ENCODE measurements at regions not wholly inside any gene's neighbourhood (a gene's known extent, or its start where the extent isn't known, plus 50 kb on each side); places are given as distances from the start of the nearest gene placed in this dataset.

DNA sequence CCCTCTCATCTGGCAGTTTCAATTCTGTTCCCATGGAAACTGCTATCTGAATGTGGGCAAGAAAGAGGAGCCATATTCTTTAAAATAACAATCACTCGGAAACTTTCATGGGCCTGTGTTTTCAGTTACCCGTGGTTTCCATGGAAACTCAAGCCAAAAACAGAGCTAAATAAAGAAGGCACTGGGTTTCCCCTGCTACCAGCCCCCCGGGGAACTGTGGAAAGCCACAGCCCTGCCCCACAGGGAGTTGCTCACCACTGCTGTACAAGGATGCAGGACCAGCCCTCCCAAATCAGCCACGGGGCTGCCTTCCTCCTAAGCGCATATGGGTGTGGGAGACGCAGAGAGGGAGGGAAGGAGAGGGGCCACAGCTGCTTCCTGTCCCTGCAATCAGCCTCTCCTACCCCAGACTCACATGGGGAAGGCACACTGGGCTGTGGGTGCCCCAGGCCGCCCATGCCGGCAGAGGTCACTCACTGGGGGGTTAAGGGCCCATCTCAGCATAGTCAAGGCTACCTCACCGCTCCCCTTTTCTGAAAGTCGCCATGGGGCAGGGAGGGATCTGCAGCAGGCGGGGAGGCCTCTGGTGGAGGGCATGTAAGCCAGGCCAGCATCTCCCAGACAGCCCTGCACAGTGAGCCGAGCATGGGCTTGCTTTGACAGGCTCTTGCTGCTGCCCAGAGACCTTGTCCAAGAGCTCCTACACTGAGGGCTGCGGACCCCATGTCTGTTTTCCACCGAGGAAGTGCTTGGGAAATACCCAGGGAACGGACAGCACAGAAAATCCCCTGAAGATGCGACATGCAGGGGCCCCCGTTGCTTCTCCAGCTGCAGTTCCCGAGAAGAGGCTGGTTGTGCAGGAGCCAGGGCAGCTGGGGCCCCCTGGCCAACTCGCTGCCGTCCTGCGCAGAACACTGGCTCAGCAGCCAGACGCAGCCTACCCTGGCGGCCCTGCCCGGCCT, 157.3 kb upstream of the PPP2R2D start:
- DNase-seq = no peak

DNA sequence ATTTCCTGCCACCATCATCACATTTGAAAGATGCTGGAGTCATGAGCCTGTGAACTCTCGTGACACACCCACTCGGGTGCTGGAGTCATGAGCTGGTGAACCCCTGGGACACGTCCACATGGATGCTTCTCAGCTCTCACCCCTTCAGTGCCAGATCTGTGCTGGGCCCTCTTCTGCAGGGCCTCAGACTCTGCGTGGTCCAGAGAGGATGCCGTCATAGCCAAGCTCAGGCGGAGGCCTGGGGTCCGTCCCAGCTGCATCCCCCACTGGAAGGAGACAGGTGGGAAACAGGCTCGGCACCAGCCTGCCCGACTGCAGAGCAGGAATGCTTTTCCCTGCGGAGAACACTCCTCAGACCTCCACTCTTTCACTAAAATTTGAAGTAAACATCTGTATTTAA, 156.5 kb upstream of the PPP2R2D start:
- no peak for DNase-seq

DNA sequence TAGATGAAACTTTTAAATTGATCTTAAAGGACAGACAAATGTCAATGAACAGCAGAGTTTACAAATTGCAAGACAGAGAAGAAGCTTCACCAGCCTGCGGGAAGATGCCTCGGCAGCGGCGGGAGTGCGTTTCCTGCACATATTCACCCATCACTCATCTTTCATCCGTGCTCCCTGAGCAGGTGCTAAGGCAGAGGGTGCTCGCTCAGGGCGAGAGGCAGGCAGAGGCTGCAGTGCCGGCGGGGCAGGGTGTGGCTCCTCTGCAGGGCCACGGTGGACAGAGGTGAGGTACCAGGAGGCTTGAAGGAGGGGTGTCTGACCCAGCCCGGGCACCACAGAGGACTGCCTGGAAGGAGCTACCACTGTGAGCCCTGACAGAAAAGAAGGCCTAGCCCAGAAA, 155.2 kb upstream of the PPP2R2D start:
- DNase-seq = no peak

DNA sequence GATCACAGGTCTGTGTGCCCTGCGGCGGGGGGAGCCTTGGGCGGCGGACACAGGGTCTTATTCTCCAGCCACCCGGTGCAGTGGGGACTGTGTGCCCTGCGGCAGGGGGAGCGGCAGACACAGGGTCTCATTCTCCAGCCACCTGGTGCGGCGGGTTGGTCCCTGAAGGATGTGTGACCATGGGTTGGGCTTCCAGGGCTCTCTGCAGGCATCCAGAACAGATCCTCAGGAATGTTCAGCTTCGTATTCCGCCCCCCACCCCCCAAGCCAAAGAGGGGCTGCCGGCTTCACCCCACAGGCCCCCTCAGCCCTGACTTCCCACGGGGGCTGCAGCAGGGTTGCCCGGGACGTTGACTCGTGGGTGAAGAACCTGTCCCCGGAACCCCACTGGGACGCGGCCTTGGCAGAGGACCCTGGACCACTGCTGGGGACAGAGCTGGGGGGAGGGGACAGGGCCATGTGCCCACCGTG, 154.5 kb upstream of the PPP2R2D start:
- DNase-seq = no peak

DNA sequence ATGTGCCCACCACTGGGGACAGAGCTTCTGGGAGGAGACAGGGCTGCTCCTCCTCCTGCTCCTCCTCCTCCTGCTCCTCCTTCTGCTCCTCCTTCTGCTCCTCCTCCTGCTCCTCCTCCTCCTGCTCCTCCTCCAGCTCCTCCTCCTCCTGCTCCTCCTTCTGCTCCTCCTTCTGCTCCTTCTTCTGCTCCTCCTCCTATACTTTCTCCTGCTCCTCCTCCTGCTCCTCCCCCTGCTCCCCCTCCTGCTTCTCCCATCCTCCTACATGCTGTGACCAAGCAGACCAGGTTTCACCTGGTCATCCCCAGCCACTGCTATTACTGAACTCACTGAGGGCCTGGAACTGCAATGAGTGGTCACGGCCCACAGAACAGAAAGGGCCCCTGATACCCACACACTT, 154.0 kb upstream of the PPP2R2D start:
- no peak for DNase-seq

DNA sequence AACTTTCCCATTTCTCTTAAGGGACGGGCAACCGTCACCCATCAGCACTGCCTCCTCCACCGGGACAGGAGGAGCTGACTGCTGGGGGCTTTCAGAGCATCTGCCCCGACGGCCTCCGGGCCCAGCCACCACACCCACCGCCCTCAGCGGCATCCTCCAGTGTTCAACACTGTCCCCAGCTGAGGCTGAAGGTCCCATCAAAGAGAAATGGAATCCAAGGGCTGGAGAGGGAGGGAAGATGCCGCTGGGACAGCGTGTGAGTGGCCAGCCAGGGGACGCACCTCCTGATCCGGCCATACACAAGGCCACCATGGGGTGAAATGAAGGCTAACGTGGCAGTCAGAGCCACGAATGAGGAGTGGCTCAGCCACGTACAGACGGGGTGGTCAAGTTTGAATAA, 153.6 kb upstream of the PPP2R2D start:
- DNase-seq = no peak

DNA sequence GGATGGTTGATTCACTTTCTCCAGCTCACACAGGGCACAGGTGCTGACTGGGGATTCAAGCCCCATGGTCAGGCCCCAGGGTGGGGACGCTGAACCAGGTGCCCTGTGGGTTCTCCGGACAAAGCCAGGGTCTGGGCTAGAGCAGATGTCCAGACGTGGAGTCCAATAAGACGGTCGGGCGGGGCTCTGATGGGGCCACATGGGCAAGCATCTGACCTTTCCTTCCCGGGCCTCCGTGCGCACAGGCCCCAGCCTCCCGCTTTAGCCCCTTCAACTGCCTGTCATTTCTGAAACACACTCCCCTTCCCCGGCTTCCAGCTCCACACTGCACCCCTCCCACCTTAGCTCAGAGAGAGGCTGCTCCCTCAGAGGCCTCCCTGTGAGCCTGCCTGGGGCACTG, 153.0 kb upstream of the PPP2R2D start:
- DNase-seq = no peak

DNA sequence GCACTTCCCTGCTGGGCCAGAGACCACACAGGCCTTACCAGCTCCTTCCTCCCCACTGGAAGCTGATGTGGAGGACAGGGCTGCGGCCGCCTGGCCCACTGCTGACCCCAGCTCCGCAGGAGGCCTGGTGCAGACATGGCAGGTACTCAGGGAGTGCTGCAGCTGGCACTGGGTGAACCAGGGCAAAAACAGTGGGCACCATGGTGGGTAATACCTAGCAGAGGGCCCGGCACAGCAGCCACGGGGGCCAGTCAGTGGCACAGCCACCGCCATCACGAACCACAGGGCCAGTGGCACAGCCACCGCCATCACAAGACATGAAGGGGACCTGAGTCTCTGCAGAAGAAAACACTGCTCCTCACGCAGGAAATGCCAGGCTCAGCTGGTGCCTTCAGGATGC, 152.6 kb upstream of the PPP2R2D start:
- DNase-seq = no peak

DNA sequence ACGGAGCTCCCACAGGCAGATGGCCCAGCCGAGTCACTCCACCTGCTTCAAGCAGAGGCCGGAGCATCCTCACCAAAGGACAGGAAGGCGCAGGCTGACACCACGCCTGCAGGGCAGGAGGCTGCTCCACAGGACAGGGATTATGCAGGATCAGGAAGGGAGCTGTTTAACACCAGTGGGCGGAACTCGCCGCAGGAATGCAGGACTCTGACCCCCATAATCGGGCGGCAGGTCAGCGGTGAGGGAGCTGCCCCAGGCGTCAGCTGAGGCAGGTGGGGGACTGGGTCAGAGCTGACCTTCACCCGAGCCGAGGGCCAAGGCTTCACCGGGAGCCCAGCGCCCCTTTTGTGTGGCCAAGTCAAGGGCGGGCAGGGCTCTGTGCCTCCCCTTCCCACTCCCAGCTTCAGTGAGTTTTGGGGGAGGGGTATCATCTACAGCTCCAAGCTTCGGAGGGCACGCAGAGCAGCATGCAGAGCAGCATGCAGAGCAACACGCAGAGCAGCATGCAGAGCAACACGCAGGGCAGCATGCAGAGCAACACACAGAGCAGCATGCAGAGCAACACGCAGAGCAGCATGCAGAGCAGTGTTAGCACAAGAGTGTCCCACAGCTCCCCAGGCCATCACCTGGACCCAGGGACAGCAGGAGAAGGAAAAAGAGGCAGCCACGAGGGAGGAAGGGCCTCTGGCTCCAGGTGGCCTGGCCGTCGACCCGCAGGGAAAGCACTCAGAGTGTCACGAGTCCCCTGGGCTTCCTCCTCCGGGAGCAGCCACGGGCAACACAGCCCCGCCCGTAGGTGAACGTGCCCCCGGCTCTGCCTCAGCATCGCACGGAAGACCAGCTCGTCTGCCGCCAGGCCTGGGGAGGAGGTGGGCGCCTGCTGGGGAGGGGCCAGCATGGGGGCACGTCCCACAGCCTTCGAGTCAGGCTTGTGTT, 151.7 kb upstream of the PPP2R2D start:
- DNase-seq = no peak

DNA sequence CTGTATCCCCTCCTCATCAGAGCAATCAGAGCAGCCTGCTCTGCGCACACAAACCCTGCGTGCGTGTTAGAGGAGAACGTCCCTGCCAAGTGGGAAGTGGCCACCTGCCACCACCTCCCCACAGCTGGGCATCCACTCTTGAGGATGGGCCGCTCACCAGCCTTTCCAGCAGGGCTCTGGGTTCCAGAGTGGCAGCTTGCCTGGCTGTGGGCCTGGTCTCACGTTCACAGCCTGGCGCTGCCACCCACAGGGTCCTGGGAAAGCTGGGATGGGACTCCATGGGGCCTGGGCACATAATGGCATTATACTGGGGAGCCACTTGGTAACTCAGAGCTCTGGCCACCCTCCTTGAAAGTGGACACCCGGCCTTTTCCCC, 151.1 kb upstream of the PPP2R2D start:
- no peak for DNase-seq

DNA sequence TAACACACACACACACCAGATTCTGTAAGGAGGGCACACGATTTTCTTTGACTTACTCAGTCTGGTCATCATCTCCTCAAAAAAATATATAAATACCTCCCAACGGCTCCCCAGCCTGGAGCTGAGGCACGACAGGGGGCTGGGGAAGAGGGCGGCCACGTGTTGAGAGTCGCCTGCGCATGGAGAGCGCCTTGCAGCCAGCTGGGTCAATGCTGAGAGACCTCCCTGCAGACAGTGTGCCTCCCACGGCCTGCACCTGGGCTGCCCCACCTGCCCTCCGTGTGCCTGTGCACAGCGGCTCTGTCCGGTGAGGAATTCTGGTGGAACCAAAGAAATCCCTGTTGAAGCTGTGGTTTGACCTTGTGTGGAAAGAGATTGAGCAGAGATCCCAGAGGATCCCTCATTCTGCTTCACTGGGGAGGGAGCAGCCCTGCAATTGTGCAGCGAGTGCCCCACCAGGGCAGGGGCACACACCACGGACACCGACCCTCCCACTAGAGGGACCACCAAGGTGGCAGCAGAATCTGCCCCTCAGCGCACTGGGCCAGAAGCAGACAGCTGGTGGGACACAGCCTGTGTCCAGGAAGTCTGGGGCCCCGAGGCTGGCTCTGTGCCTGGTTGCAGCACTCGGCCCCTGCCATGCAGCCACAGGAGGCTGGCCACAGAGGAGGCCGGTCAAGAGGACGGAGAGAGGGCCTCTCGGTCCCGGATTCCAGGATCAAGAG, 150.5 kb upstream of the PPP2R2D start:
- no peak for DNase-seq

DNA sequence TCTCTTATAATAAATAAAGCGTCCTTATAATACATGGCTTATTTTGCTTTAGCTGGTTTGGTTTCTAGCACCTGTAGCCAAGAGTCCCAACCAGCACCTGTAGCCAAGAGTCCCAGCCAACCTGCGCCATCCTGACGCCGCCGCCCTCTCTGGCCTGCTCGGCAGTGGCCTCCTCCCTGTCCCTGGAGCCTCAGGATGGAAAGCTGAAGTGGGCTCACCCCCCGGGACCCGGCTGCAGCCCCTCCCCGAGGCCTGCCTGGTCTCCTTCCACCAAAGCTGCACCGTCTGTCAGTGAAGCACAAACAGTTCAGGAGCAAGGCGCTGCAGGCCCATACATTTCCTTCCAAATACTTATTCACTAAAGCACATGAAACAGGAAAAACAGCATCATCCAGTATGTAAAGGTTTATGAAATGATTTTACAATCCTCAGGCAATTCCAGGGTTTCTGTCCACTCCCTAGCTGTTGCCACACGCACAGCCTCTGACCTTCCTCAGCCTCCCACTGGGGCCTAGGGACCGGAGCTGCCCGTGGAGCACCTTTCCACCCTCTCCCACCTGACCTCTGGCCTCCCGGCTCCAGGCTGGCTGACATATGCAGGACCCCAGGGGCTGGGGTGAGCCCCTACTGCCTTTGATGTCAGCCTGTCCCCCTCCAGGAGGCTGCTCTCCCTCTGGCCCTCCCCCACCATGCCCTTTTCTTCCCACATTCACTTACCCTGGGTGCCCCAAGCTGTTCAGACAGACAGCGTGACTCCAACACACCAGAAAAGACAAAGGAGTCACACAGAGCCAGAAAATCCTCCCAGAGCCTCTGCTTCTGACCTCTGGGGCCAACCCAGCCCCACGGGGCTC, 149.6 kb upstream of the PPP2R2D start:
- no peak for DNase-seq

DNA sequence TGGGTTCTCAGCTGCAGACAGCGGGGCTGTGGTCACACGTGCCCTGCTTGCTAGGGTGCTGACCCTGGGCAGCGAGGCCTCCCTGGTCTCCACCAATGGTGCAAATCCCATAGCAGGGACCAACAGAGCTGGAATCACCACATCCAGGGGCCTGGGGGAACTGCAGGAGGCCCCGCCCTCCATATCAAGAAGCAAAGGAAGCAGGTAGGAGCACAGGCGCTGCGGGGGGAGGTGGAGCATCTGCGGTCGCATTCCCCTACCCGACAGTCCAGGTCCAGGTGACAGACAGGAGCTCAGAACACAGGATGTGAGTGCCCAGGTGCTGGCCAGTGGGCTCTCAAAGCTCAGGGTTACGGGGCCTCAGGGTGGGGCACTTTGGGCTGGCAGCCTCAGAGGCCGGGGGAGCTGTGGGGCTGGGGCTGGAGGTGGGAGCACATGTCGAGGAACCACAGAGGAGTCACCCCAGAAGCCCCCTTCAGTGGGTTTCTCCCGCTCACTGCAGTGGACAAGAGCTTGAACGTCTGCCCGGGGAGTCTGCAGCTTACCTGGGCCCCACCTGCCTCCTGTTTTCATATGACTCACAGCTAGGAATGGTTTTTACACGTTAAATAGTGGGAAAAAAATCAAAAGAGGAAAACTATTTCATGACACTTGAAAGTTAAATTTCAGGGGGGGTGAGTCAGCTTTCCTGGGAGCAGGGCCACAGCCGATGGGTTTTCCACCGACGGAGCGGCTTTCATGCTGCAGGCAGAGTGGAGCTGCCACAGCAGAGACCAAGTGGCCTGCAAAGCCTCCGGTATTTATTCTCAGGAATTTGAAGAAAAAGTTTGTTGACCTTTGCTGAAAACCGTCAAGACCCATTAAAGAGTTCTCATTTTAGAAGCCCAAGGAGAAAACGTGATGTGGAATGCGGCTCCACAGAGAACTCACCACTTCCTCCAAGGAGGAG, 148.7 kb upstream of the PPP2R2D start:
- DNase-seq = no peak

DNA sequence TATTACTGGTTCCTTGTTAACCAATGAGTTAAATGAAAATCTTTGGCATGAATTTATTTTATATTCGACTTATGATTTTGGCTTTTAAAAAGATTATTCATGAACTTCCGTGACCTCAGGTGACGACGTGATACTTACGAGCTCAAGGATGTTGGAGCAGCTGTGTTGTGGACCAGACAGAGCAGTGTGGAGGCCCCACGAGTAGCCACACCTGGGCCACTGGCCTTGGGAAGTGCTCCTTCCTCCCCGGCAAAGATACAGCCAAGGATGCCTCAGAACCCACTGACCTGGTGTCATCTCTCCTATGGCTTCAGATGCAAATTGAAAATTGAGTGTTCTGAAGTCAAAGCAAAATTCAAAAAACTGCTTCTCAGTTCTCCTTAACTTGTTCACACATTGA, 147.5 kb upstream of the PPP2R2D start:
- DNase-seq = no peak

DNA sequence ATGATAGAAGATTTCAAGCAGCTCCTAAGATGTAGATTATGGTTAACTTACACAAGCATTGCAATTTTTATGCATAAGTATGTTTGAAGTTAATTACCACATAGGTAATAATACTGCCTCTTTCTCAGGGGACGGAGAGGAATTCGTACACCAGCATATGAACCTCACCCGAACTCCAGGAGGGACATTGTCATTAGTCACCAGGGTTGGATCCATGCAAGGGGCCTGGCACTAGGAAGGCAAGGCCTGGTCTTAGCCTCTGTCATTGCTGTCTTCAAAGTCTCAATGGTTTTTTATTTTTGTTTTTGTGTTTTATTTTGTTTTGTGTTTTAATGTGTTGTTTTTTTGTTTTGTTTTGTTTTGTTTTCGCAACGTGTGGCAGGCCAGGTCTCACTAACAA, 145.6 kb upstream of the PPP2R2D start:
- no peak for DNase-seq

DNA sequence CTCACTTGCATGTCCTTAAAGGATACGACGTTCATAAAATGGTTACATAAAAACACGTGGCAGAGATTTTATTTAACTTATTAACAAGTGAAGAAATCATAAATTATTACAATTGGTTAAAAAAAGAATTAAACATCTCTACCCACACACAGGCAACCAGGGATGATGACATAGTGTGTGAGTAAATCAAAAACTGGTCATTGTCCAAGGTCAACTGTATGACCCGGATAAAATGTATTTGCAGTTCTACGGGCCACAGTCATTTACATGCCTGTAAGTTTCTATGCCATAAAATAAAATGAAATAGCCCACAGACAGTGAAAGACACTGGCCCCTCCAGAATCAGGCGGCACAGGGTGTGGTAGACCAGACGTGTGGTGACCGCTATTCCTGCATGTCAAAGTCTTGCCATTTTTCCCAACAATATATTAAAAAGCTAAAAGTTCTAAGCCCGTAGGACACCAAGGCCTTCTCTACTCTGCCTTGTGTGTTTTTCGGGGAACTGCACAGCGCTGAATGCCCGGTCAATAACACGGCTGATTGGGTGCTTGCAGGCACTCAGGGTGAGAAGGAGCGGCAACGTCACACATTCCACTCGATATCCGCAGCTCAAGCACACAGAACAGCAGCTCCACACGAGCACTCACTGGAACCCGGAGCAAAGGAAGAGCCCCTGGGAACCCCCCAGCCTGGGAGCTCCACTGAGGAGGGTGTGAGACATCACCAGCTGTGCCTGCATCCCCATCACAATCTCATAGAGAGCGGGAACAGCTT, 143.3 kb upstream of the PPP2R2D start:
- DNase-seq = no peak

DNA sequence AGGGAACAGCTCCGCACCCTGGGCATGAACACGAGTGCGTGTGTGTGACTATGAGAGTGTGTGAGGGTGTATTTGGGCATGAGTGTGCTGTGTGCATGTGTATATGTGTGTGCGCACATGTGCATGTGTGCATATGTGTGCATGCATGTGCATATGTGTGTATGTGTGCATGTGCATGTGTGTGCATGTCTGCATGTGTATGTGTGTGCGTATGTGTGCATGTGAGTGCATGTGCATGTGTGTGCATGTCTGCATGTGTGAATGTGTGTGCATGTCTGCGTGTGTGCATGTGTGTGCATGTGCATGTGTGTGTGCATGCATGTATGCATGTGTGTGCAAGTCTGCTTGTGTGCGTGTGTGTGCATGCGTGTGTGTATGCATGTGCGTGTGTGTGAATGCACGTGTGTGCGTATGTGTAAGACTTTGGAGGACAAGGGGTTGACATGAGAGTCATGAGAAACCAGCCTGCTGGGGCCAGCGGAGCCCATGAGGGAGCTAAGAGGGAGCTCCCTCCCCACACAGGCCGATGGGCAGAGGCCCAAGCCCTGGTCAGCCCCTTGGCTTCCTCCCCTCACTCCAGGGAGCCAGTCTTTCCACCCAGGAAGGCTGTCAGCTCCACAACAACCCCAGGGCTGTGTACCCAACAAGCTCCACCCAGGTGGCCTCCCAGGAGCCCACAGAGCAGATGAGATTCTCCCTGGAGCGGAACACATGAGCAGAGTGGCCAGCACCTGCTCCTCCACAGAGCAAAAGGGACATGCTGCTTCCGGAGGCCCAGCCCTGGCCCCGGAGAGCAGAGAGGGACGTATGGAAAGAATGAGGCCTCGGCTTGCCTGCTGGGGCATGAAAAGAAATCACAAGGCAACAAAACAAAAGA, 142.5 kb upstream of the PPP2R2D start:
- no peak for DNase-seq

DNA sequence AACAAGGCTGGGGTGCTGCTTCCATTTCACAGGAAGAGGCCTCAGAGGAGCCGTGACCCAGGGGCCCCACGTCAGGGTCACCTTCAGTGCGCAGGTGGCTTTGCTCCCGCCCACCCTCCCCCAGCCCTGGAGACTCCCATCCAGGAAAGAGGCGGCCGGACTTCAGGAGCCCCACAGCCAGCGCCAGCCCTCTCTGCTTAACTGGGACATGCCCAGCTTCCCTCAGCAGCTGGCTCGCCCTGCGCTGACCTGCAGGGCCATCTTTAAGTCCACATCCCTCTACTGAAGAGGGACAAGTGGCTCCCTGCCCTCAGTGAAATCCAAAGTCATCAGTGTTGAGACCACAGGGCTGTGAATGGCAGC, 141.9 kb upstream of the PPP2R2D start:
- DNase-seq = no peak

DNA sequence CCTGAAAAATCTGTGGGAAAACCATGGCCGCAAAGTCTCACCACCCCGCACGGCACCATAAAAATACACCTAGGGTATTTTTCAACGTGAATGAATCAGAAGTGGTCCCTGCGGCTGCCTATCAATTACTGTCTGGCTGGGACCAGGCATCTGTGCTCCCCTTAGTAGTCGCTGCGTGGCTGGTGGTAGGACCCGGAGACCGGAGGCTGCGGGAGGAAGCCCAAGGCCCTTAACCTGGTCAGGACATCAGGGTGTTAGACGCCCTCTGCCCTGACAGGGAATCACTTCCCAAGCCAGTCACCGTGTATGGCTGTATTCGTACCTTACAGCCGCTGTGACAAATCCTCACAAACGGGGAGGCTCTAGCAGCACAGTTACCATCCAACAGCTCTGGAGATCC, 141.5 kb upstream of the PPP2R2D start:
- no peak for DNase-seq

All from NCI-H82 (cell line).